Parathyroid adenoma (tissue), 2 donors: ENCODE measurements at regions not wholly inside any gene's neighbourhood (a gene's known extent, or its start where the extent isn't known, plus 50 kb on each side); places are given as distances from the start of the nearest gene placed in this dataset.

Source experiments
- H2AFZ ChIP-seq: fragments of 300-600 bp; sonication (generic); one replicate; pipeline ENCODE4 v1.7.0; 2017; ENCODE audit warnings: antibody characterized with exemption, mild to moderate bottlenecking
- H3K27ac ChIP-seq: fragments of 300-600 bp; sonication (generic); one replicate; pipeline ENCODE4 v1.7.0; 2017
- H3K27me3 ChIP-seq: fragments of 300-600 bp; sonication (generic); one replicate; pipeline ENCODE4 v1.7.0; 2017; ENCODE audit warnings: low read length; ENCODE audit not compliant: control insufficient read depth, insufficient read depth
- H3K36me3 ChIP-seq: fragments of 300-600 bp; sonication (generic); one replicate; pipeline ENCODE4 v1.7.0; 2017; ENCODE audit warnings: low read length; ENCODE audit not compliant: control insufficient read depth, insufficient read depth
- H3K4me1 ChIP-seq: fragments of 300-600 bp; sonication (generic); one replicate; pipeline ENCODE4 v1.7.0; 2017; ENCODE audit warnings: control low read depth
- H3K4me2 ChIP-seq: fragments of 300-600 bp; sonication (generic); one replicate; pipeline ENCODE4 v1.7.0; 2017; ENCODE audit warnings: low read length
- H3K4me3 ChIP-seq: fragments of 300-600 bp; sonication (generic); one replicate; pipeline ENCODE4 v1.7.0; 2017; ENCODE audit warnings: low read depth, low read length
- H3K79me2 ChIP-seq: fragments of 300-600 bp; sonication (generic); one replicate; pipeline ENCODE4 v1.7.0; 2017; ENCODE audit warnings: control low read depth
- H3K9ac ChIP-seq: fragments of 300-600 bp; sonication (generic); one replicate; pipeline ENCODE4 v1.7.0; 2017; ENCODE audit warnings: mild to moderate bottlenecking
- H3K9me3 ChIP-seq: fragments of 300-600 bp; sonication (generic); one replicate; pipeline ENCODE4 v1.7.0; 2017; ENCODE audit warnings: low read length; ENCODE audit not compliant: control insufficient read depth
- TF ChIP-seq, protein P1 (sequence below): fragments of 300-600 bp; sonication (generic); IDR thresholded peaks from one replicate; pipeline ENCODE4 v1.7.0; 2017; ENCODE audit warnings: antibody characterized with exemption, mild to moderate bottlenecking
- donor health status: primary hyperparathyroidism.

GRCh38 chr5:67659288-67659687, 462.7 kb upstream of the CD180 start:
- Histone ChIP-seq H3K27me3 (no peaks in the 10 kb centered on the region), H3K27ac (no peak overlapping the region), H3K9me3 (no peaks in the 10 kb centered on the region), H3K9ac (no peak overlapping the region), H3K4me1 (no peaks in the 10 kb centered on the region), H3K4me2 (no peak overlapping the region), H3K4me3 (no peak overlapping the region), H2AFZ (no peak overlapping the region), H3K79me2 (no peaks in the 10 kb centered on the region), H3K36me3 (no peaks in the 10 kb centered on the region)
- TF ChIP-seq, protein P1, sequence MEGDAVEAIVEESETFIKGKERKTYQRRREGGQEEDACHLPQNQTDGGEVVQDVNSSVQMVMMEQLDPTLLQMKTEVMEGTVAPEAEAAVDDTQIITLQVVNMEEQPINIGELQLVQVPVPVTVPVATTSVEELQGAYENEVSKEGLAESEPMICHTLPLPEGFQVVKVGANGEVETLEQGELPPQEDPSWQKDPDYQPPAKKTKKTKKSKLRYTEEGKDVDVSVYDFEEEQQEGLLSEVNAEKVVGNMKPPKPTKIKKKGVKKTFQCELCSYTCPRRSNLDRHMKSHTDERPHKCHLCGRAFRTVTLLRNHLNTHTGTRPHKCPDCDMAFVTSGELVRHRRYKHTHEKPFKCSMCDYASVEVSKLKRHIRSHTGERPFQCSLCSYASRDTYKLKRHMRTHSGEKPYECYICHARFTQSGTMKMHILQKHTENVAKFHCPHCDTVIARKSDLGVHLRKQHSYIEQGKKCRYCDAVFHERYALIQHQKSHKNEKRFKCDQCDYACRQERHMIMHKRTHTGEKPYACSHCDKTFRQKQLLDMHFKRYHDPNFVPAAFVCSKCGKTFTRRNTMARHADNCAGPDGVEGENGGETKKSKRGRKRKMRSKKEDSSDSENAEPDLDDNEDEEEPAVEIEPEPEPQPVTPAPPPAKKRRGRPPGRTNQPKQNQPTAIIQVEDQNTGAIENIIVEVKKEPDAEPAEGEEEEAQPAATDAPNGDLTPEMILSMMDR, result no peak

- Histone ChIP-seq H3K9me3 (no peaks in the 10 kb centered on the region), H3K4me3 (no peak overlapping the region), H3K4me1 (no peaks in the 10 kb centered on the region), H2AFZ (no peak overlapping the region), H3K79me2 (no peaks in the 10 kb centered on the region), H3K9ac (no peak overlapping the region), H3K36me3 (no peaks in the 10 kb centered on the region), H3K27ac (no peak overlapping the region), H3K27me3 (no peaks in the 10 kb centered on the region), H3K4me2 (no peak overlapping the region)
- TF ChIP-seq, protein P1, result no peak
Measured at GRCh38 chr5:67657055-67657454, 460.5 kb upstream of the CD180 start.

- no peaks in the 10 kb centered on the region for H3K9me3 ChIP-seq
- no peaks in the 10 kb centered on the region for H3K27me3 ChIP-seq
- no peaks in the 10 kb centered on the region for H3K79me2 ChIP-seq
- H3K4me3 ChIP-seq, result no peak overlapping the region
- TF ChIP-seq, protein P1, result no peak
- no peak overlapping the region for H2AFZ ChIP-seq
- H3K36me3 ChIP-seq, result no peaks in the 10 kb centered on the region
- no peaks in the 10 kb centered on the region for H3K4me1 ChIP-seq
- no peak overlapping the region for H3K9ac ChIP-seq
- H3K27ac ChIP-seq, result no peak overlapping the region
- H3K4me2 ChIP-seq, result no peak overlapping the region
Measured at GRCh38 chr5:67652201-67652600, 455.6 kb upstream of the CD180 start.

DNA sequence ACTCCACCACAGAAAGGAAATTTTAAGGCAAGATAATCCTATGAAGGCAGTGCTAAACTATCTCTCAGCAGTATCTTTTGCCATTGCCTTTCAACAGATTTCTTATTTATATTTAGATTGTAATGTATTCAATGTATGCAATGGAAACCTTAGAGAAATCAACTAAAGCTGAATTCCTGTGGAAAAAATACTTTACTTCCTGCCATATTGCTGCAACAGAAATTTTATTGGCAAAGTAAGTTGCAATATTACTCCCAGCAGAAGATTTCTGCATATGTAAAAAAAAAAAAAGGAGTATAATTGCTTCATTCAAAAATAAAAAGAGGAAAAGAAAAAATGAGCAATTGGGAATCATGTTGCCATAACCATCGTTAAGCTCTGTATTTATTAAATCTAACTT, 454.6 kb upstream of the CD180 start:
- H3K36me3 ChIP-seq, result no peaks in the 10 kb centered on the region
- H3K79me2 ChIP-seq, result no peaks in the 10 kb centered on the region
- no peaks in the 10 kb centered on the region for H3K9me3 ChIP-seq
- no peak overlapping the region for H3K4me3 ChIP-seq
- no peak overlapping the region for H2AFZ ChIP-seq
- no peaks in the 10 kb centered on the region for H3K27me3 ChIP-seq
- TF ChIP-seq, protein P1, result no peak
- no peak overlapping the region for H3K9ac ChIP-seq
- no peaks in the 10 kb centered on the region for H3K4me1 ChIP-seq
- H3K4me2 ChIP-seq, result no peak overlapping the region
- H3K27ac ChIP-seq, result no peak overlapping the region

GRCh38 chr5:67648201-67648671, 451.6 kb upstream of the CD180 start:
- Histone ChIP-seq H3K27ac (no peak overlapping the region), H3K9me3 (no peaks in the 10 kb centered on the region), H3K4me2 (no peak overlapping the region), H3K79me2 (no peaks in the 10 kb centered on the region), H3K9ac (no peak overlapping the region), H3K4me1 (no peaks in the 10 kb centered on the region), H3K4me3 (no peak overlapping the region), H3K36me3 (no peaks in the 10 kb centered on the region), H3K27me3 (no peaks in the 10 kb centered on the region), H2AFZ (no peak overlapping the region)
- TF ChIP-seq, protein P1, result no peak
